GM12878 (cell line): ENCODE measurements at regions not wholly inside any gene's neighbourhood (a gene's known extent, or its start where the extent isn't known, plus 50 kb on each side); places are given as distances from the start of the nearest gene placed in this dataset.

Experiments used
- ATAC-seq: fragments of 200-7000 bp; cut with Tn5 transposase; 3 replicates; pipeline ENCODE4 v1.9.1; 2020; ENCODE audit warnings: mild to moderate bottlenecking, moderate library complexity
- BruUV-seq: library from RNA; stranded (reverse); fragments of 400-500 nt; replicated peaks from 2 replicates; lab custom pipeline; 2021; lab: Mats Ljungman, UMichigan
- CTCF ChIA-PET: fragments of 300-600 bp; sonication (Branson Sonifier 250); formaldehyde crosslinking; extraction: SDS; loops from one replicate; lab custom pipeline; 2021; ENCODE audit warnings: inconsistent platforms; lab: Yijun Ruan, JAX
- POLR2A ChIA-PET: fragments of 350-600 bp; formaldehyde crosslinking; extraction: SDS; loops from one replicate; lab custom pipeline; 2021; ENCODE audit warnings: inconsistent platforms; lab: Charles Lee
- RAD21 ChIA-PET: fragments of 300-600 bp; sonication (Branson Sonifier 250); formaldehyde crosslinking; loops from one replicate; lab custom pipeline; 2023; ENCODE audit warnings: antibody characterized with exemption; ENCODE audit not compliant: unreplicated experiment; lab: Charles Lee
- SMC1A ChIA-PET: fragments of 300-600 bp; sonication (Branson Sonifier 250); formaldehyde crosslinking; loops from one replicate; lab custom pipeline; 2023; ENCODE audit not compliant: unreplicated experiment, uncharacterized antibody; lab: Charles Lee
- DNase-seq: peaks from one replicate; pipeline ENCODE4 v3.0.0-alpha.2; 2011; ENCODE audit warnings: low read depth, low spot score
- FAIRE-seq: peaks from 3 replicates; lab custom pipeline; 2011; peaks lifted over from hg19 to GRCh38; lab: Jason Lieb, UNC
- H2AFZ ChIP-seq: 2 replicates; pipeline ENCODE4 v1.6.0; 2011; ENCODE audit warnings: low read depth, low read length, control low read depth; ENCODE audit not compliant: control insufficient read depth
- H3K27ac ChIP-seq: 2 replicates; pipeline ENCODE4 v1.5.1; 2011; ENCODE audit warnings: control low read depth; ENCODE audit not compliant: control insufficient read depth, insufficient read depth
- H3K27me3 ChIP-seq, 2 experiments: replicated peaks in 1 of 2; 2 replicates each; pipeline versions ENCODE4 v1.6.0 to v1.6.1; 2011; ENCODE audit warnings: low read length in 1 of 2; ENCODE audit not compliant: control insufficient read depth in 2 of 2, insufficient read depth in 2 of 2
- H3K36me3 ChIP-seq, 2 experiments: 2 replicates each; pipeline ENCODE4 v1.5.1; 2011; ENCODE audit warnings: low read length in 1 of 2; ENCODE audit not compliant: control insufficient read depth in 2 of 2, insufficient read depth in 2 of 2
- H3K4me1 ChIP-seq: 2 replicates; pipeline ENCODE4 v1.6.1; 2011; ENCODE audit warnings: mild to moderate bottlenecking, low read length, moderate library complexity, mixed read lengths; ENCODE audit not compliant: control insufficient read depth, insufficient read depth
- H3K4me2 ChIP-seq: 2 replicates; pipeline ENCODE4 v1.6.0; 2011; ENCODE audit warnings: control low read depth; ENCODE audit not compliant: control insufficient read depth, insufficient read depth
- H3K4me3 ChIP-seq: fragments of 200-600 bp; sonication (generic); 2 replicates; pipeline ENCODE4 v1.5.1; 2016
- H3K79me2 ChIP-seq: 2 replicates; pipeline ENCODE4 v1.6.0; 2011; ENCODE audit warnings: low read length; ENCODE audit not compliant: control insufficient read depth, insufficient read depth
- H3K9ac ChIP-seq: 2 replicates; pipeline ENCODE4 v1.8.0; 2011; ENCODE audit warnings: low read length, control low read depth, mixed read lengths; ENCODE audit not compliant: control insufficient read depth, insufficient read depth
- H3K9me3 ChIP-seq: replicated peaks from 3 replicates; pipeline ENCODE4 v1.5.1; 2011; ENCODE audit warnings: mild to moderate bottlenecking, low read length; ENCODE audit not compliant: control insufficient read depth, insufficient read depth
- H4K20me1 ChIP-seq: 2 replicates; pipeline ENCODE4 v1.6.0; 2011; ENCODE audit not compliant: control insufficient read depth, insufficient read depth
- BMI1 ChIP-seq: fragments of 450-650 bp; IDR thresholded peaks from 2 replicates; pipeline ENCODE4 v1.6.1; 2016; ENCODE audit warnings: mild to moderate bottlenecking, moderate library complexity, borderline replicate concordance
- HDAC6 ChIP-seq: fragments of 200-600 bp; sonication (generic); IDR thresholded peaks from one replicate; pipeline ENCODE4 v1.8.0; 2017; ENCODE audit warnings: antibody characterized with exemption; ENCODE audit not compliant: unreplicated experiment
- IRF3 ChIP-seq: fragments of 450-650 bp; IDR thresholded peaks from 2 replicates; pipeline ENCODE4 v1.6.1; 2014; ENCODE audit warnings: mild to moderate bottlenecking
- NR2C1 ChIP-seq: fragments of 450-650 bp; IDR thresholded peaks from 2 replicates; pipeline ENCODE4 v1.6.1; 2017; ENCODE audit warnings: antibody characterized with exemption, mild to moderate bottlenecking, moderate library complexity
- PAX8 ChIP-seq: fragments of 450-650 bp; IDR thresholded peaks from 2 replicates; pipeline ENCODE4 v1.6.1; 2017; ENCODE audit warnings: mild to moderate bottlenecking, moderate library complexity
- SREBF1 ChIP-seq: IDR thresholded peaks from 2 replicates; pipeline ENCODE4 v1.6.1; 2012; ENCODE audit warnings: mild to moderate bottlenecking, low read length
- SRF ChIP-seq, 2 experiments: IDR thresholded peaks; 2 replicates each; pipeline ENCODE4 v1.6.1; 2011; ENCODE audit warnings: low read depth in 2 of 2, low read length in 2 of 2, mild to moderate bottlenecking in 1 of 2, moderate library complexity in 1 of 2
- ZNF592 ChIP-seq: fragments of 450-650 bp; IDR thresholded peaks from 2 replicates; pipeline ENCODE4 v1.6.1; 2017; ENCODE audit warnings: mild to moderate bottlenecking, moderate library complexity
- WGBS: methylation state at CpG from one replicate; pipeline ENCODE4 v1.1.6; 2016; ENCODE audit warnings: low lambda C conversion rate; ENCODE audit not compliant: insufficient replicate concordance, insufficient coverage; ENCODE audit errors: missing lambda C conversion rate; 5-methylcytosine and 5-hydroxymethylcytosine counted together
- in situ Hi-C: fragments of 300-500 bp; cut with MboI; formaldehyde crosslinking; loops from 9 replicates; pipeline ENCODE4 v1.14.3; 2018; ENCODE audit warnings: mixed read lengths
- intact Hi-C: fragments of 100-400 bp; cut with micrococcal nuclease; formaldehyde crosslinking; loops from one replicate; pipeline ENCODE4 v1.14.2; 2022; ENCODE audit not compliant: unreplicated experiment
- TF ChIP-seq, protein P1 (sequence below): fragments of 450-650 bp; IDR thresholded peaks from 2 replicates; pipeline ENCODE4 v1.6.1; 2016; ENCODE audit warnings: mild to moderate bottlenecking
- TF ChIP-seq, protein P2 (sequence below): IDR thresholded peaks from 2 replicates; pipeline ENCODE4 v1.6.1; 2011; ENCODE audit warnings: low read depth, mild to moderate bottlenecking, low read length, moderate library complexity, borderline replicate concordance; ENCODE audit errors: extremely low read depth
- TF ChIP-seq, protein P3 (sequence below): IDR thresholded peaks from 2 replicates; pipeline ENCODE4 v1.6.1; 2012; ENCODE audit warnings: low read length, inconsistent platforms

GRCh38 chr6:168929871-168930450 lies 323.7 kb downstream of the THBS2 start (continued):
- TF ChIP-seq, protein P1, sequence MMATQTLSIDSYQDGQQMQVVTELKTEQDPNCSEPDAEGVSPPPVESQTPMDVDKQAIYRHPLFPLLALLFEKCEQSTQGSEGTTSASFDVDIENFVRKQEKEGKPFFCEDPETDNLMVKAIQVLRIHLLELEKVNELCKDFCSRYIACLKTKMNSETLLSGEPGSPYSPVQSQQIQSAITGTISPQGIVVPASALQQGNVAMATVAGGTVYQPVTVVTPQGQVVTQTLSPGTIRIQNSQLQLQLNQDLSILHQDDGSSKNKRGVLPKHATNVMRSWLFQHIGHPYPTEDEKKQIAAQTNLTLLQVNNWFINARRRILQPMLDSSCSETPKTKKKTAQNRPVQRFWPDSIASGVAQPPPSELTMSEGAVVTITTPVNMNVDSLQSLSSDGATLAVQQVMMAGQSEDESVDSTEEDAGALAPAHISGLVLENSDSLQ: no peak
- TF ChIP-seq PAX8: no peak

- H3K4me3 ChIP-seq: no peak overlapping the region
- 41% methylated on average over 10 of the region's 10 CpGs for WGBS
- FAIRE-seq: no peak
- CTCF ChIA-PET: no interaction called here
- intact Hi-C loops (no loop called here), in situ Hi-C loops (no loop called here)
- H3K9me3 ChIP-seq: no peaks in the 10 kb centered on the region; the same call in 2 of the 3 replicates
- H3K79me2 ChIP-seq: no peaks in the 10 kb centered on the region
- no peak for ATAC-seq
- H2AFZ ChIP-seq: no peak overlapping the region
- no peaks in the 10 kb centered on the region for H3K36me3 ChIP-seq
- no peak for DNase-seq
- H4K20me1 ChIP-seq: no peaks in the 10 kb centered on the region
- SMC1A ChIA-PET: no interaction called here
- BruUV-seq: no TSS peak
- H3K4me2 ChIP-seq: no peak overlapping the region
- H3K4me1 ChIP-seq: no peaks in the 10 kb centered on the region
- no peak overlapping the region for H3K9ac ChIP-seq
- H3K27me3 ChIP-seq: no peaks in the 10 kb centered on the region
- RAD21 ChIA-PET: no interaction called here
- POLR2A ChIA-PET: no interaction called here
- H3K27ac ChIP-seq: no peak overlapping the region
- TF ChIP-seq IRF3 (no peak), HDAC6 (no peak), NR2C1 (no peak), BMI1 (no peak), SREBF1 (no peak), ZNF592 (no peak), SRF (IDR thresholded peaks at IDR 0.05; ENCODE audit: low read depth in 2 of 2, low read length in 2 of 2) (no peak)
- TF ChIP-seq, protein P2, sequence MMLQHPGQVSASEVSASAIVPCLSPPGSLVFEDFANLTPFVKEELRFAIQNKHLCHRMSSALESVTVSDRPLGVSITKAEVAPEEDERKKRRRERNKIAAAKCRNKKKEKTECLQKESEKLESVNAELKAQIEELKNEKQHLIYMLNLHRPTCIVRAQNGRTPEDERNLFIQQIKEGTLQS: no peak
- TF ChIP-seq, protein P3, sequence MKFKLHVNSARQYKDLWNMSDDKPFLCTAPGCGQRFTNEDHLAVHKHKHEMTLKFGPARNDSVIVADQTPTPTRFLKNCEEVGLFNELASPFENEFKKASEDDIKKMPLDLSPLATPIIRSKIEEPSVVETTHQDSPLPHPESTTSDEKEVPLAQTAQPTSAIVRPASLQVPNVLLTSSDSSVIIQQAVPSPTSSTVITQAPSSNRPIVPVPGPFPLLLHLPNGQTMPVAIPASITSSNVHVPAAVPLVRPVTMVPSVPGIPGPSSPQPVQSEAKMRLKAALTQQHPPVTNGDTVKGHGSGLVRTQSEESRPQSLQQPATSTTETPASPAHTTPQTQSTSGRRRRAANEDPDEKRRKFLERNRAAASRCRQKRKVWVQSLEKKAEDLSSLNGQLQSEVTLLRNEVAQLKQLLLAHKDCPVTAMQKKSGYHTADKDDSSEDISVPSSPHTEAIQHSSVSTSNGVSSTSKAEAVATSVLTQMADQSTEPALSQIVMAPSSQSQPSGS: no peak
Observed at GRCh38 chr6:168928012-168928411, 325.6 kb downstream of the THBS2 start.
